Suprapubic skin (tissue), 4 donors: ENCODE measurements at regions not wholly inside any gene's neighbourhood (a gene's known extent, or its start where the extent isn't known, plus 50 kb on each side); places are given as distances from the start of the nearest gene placed in this dataset.

Experiments used
- DNase-seq, 2 donors: peaks; one replicate each; pipeline ENCODE4 v3.0.0-alpha.2; 2019; ENCODE audit warnings: low spot score in 2 of 2
- H3K27ac ChIP-seq: fragments of 200-600 bp; sonication (generic); one replicate; pipeline ENCODE4 v1.5.1; 2019
- H3K27me3 ChIP-seq: fragments of 200-600 bp; sonication (generic); one replicate; pipeline ENCODE4 v1.5.1; 2019
- H3K36me3 ChIP-seq: fragments of 200-600 bp; sonication (generic); one replicate; pipeline ENCODE4 v1.5.1; 2019
- H3K4me1 ChIP-seq: fragments of 200-600 bp; sonication (generic); one replicate; pipeline ENCODE4 v1.5.1; 2019
- H3K4me3 ChIP-seq: fragments of 200-600 bp; sonication (generic); one replicate; pipeline ENCODE4 v1.5.1; 2019; ENCODE audit warnings: mild to moderate bottlenecking
- H3K9me3 ChIP-seq: fragments of 200-600 bp; sonication (generic); one replicate; pipeline ENCODE4 v1.5.1; 2019
- EP300 ChIP-seq: sonication (generic); formaldehyde crosslinking; IDR thresholded peaks from one replicate; pipeline ENCODE4 v1.6.1; 2017; ENCODE audit warnings: antibody characterized with exemption
- POLR2A ChIP-seq, 2 donors: fragments of 450-650 bp; IDR thresholded peaks; one replicate each; pipeline ENCODE4 v1.6.1; 2017; ENCODE audit warnings: antibody characterized with exemption in 2 of 2, mild to moderate bottlenecking in 2 of 2, moderate library complexity in 2 of 2
- POLR2AphosphoS5 ChIP-seq, 3 donors: sonication (generic); formaldehyde crosslinking; IDR thresholded peaks; one replicate each; pipeline ENCODE4 v1.6.1; 2017; ENCODE audit warnings: antibody characterized with exemption in 3 of 3
- WGBS: methylation state at CpG from one replicate; pipeline ENCODE4 v1.1.5; 2018; 5-methylcytosine and 5-hydroxymethylcytosine counted together
- TF ChIP-seq, protein P1 (sequence below), 2 donors: fragments of 200-600 bp in 1 of 2; fragments of 450-650 bp in 1 of 2; sonication (generic) in 1 of 2; IDR thresholded peaks; one replicate each; pipeline ENCODE4 v1.5.1; 2016 to 2019; ENCODE audit warnings: antibody characterized with exemption in 2 of 2, mild to moderate bottlenecking in 1 of 2, moderate library complexity in 1 of 2

DNA sequence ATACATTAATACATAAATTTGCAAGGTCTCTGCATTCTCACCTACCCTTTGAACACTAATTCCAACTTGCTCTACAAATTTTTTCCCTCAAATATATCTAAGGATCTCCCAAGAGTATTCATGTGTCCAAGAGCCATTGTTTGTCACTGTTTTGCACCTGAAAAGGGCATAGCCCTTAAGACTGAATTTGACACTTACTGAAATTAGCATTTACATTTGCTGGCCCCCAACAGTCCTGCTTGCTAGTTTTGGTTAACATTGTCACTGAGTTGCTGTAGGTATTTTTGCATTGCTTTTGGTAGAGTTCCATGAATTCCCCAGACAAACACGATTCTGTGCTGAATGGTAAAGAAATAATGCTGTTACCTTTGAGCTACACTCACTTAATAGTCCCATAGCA lies 57.3 kb downstream of the KCNA4 start:
- no peak for TF ChIP-seq POLR2A (IDR thresholded peaks at IDR 0.05)
- Histone ChIP-seq H3K36me3 (no peaks in the 10 kb centered on the region), H3K4me3 (no peak overlapping the region), H3K27me3 (no peaks in the 10 kb centered on the region), H3K4me1 (no peaks in the 10 kb centered on the region), H3K27ac (no peak overlapping the region), H3K9me3 (no peaks in the 10 kb centered on the region)
- WGBS: 32% methylated on average over 1 of the region's 1 CpG
- no peak for DNase-seq

DNA sequence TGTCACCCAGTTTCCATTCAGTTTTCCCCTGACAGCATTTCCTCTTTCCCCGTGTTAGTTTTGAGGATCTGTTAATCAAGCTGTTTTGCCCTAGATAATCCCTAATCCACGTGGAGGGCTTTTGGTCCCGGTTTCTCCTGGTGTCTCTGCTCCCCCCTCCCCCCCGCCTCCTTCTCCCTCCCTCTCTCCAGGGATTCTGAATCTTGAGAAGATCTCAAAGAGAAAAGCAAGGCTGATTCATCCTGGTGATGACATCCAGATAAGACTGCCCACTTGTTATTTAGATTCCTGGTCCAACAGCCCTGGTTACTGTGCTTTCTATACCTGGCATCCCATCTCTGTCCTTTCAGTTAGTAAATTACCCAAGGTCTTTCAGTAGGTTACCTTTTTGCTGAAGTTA lies 59.4 kb downstream of the KCNA4 start:
- no peaks in the 10 kb centered on the region for H3K27me3 ChIP-seq
- H3K4me3 ChIP-seq: no peak overlapping the region
- WGBS: 29% methylated on average over 4 of the region's 4 CpGs
- TF ChIP-seq EP300 (no peak), POLR2A (IDR thresholded peaks at IDR 0.05) (no peak), POLR2AphosphoS5 (IDR thresholded peaks at IDR 0.05) (no peak)
- TF ChIP-seq, protein P1, sequence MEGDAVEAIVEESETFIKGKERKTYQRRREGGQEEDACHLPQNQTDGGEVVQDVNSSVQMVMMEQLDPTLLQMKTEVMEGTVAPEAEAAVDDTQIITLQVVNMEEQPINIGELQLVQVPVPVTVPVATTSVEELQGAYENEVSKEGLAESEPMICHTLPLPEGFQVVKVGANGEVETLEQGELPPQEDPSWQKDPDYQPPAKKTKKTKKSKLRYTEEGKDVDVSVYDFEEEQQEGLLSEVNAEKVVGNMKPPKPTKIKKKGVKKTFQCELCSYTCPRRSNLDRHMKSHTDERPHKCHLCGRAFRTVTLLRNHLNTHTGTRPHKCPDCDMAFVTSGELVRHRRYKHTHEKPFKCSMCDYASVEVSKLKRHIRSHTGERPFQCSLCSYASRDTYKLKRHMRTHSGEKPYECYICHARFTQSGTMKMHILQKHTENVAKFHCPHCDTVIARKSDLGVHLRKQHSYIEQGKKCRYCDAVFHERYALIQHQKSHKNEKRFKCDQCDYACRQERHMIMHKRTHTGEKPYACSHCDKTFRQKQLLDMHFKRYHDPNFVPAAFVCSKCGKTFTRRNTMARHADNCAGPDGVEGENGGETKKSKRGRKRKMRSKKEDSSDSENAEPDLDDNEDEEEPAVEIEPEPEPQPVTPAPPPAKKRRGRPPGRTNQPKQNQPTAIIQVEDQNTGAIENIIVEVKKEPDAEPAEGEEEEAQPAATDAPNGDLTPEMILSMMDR (IDR thresholded peaks at IDR 0.05): no peak
- no peaks in the 10 kb centered on the region for H3K4me1 ChIP-seq
- H3K27ac ChIP-seq: no peak overlapping the region
- no peak for DNase-seq
- no peaks in the 10 kb centered on the region for H3K36me3 ChIP-seq
- H3K9me3 ChIP-seq: no peaks in the 10 kb centered on the region

DNA sequence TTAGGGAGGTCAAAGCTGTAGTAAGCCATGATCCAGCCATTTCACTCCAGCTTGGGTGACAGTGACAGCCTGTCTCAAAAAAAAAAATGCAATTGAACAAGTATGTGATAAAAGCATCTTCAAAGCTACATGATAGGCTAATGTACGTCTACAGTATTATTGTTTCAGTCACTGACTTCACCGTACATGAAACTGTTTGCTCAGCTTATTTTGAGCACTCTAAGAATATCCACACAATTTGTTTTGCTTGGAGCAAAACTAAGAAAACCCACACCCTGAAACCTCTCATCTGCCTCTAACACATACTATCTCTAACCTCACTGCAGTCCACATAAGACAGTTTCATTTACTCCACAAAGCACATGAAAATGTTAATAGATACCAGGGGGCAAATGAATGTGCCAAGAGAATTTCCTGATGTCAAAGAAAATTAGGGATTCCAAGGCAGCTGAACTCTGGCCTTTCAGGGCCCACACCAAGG lies 60.7 kb downstream of the KCNA4 start:
- DNase-seq: no peak
- 58% methylated on average over 2 of the region's 2 CpGs for WGBS
- no peaks in the 10 kb centered on the region for H3K9me3 ChIP-seq
- H3K27me3 ChIP-seq: no peaks in the 10 kb centered on the region
- H3K36me3 ChIP-seq: no peaks in the 10 kb centered on the region
- H3K4me3 ChIP-seq: no peak overlapping the region
- no peaks in the 10 kb centered on the region for H3K4me1 ChIP-seq
- TF ChIP-seq POLR2A (IDR thresholded peaks at IDR 0.05): no peak
- TF ChIP-seq POLR2AphosphoS5 (IDR thresholded peaks at IDR 0.05): no peak
- TF ChIP-seq, protein P1 (IDR thresholded peaks at IDR 0.05): no peak
- TF ChIP-seq EP300: no peak
- no peak overlapping the region for H3K27ac ChIP-seq

DNA sequence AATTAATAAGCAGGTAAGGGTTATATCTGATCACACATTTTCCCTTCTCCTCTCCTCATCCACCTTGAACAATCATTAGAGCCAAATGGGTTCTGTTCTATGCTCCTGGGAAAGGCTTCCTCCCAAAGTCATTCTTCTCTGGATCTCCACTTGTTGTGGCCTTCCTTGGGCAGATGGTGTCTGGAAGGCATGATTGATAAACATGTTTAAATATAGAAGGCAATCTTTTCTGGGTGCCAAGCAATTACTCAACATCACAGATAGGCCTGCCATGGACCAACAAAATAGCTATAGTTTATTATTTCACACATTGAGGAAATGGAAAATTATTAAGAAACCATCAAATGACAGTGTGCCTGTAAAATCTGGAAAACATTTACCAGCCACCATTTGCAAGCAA lies 73.5 kb downstream of the KCNA4 start:
- Histone ChIP-seq H3K4me3 (no peak overlapping the region), H3K27ac (no peak overlapping the region), H3K9me3 (peaks cover 5% of the 10 kb centered on the region), H3K27me3 (no peaks in the 10 kb centered on the region), H3K4me1 (no peaks in the 10 kb centered on the region), H3K36me3 (no peaks in the 10 kb centered on the region)
- no peak for TF ChIP-seq POLR2A (IDR thresholded peaks at IDR 0.05)
- TF ChIP-seq, protein P1 (IDR thresholded peaks at IDR 0.05): no peak
- TF ChIP-seq POLR2AphosphoS5 (IDR thresholded peaks at IDR 0.05): no peak
- TF ChIP-seq EP300: no peak
- DNase-seq: no peak

DNA sequence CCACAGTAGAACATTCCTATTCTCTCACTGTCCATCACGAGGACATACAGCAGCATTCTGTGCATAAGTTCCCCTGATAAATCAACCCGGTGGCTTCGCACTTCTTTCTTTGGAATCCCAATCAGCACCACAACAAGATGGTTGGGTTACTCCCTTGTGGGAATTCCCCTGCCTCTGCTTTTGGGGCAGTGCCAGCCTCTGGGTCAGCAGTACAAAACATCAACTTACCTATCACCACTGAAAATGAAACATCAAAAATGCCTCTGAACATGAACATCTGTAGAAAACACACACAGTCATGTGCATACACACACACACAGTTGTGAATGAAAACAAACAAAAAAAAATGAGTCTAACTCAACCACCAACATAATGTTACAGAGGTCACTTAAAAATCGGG lies 79.3 kb downstream of the KCNA4 start:
- Histone ChIP-seq H3K9me3 (peaks cover 3% of the 10 kb centered on the region), H3K4me3 (no peak overlapping the region), H3K27ac (no peak overlapping the region), H3K36me3 (no peaks in the 10 kb centered on the region), H3K4me1 (no peaks in the 10 kb centered on the region), H3K27me3 (no peaks in the 10 kb centered on the region)
- WGBS: 63% methylated on average over 4 of the region's 4 CpGs
- DNase-seq: no peak
- TF ChIP-seq EP300: no peak
- TF ChIP-seq POLR2AphosphoS5 (IDR thresholded peaks at IDR 0.05): no peak
- no peak for TF ChIP-seq POLR2A (IDR thresholded peaks at IDR 0.05)
- TF ChIP-seq, protein P1 (IDR thresholded peaks at IDR 0.05): no peak

DNA sequence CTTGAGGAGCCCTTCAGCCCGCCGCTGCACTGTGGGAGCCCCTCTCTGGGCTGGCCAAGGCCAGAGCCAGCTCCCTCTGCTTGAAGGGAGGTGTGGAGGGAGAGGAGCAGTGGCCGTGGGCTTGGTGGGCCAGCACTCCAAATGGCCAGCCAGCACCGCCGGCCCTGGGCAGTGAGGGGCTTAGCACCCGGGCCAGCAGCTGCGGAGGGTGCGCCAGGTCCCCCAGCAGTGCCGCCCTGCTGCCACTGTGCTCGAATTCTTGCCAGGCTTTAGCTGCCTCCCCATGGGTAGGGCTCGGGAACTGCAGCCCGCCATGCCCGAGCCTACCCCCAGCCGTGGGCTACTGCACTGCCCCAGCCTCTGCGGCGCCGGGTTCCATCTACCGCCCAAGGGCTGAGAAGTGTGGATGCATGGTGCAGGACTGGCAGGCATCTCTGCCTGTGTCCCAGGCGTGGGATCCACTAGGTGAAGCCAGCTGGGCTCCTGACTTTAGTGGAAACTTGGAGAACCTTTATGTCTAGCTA lies 82.7 kb downstream of the KCNA4 start:
- no peak overlapping the region for H3K27ac ChIP-seq

More for the DNA sequence above, 82.7 kb downstream of the KCNA4 start:
- 86% methylated on average over 15 of the region's 19 CpGs for WGBS
- no peak for DNase-seq
- H3K36me3 ChIP-seq: no peaks in the 10 kb centered on the region
- H3K27me3 ChIP-seq: no peaks in the 10 kb centered on the region
- H3K4me3 ChIP-seq: no peak overlapping the region
- H3K4me1 ChIP-seq: no peaks in the 10 kb centered on the region
- peaks cover 3% of the 10 kb centered on the region for H3K9me3 ChIP-seq
- TF ChIP-seq POLR2AphosphoS5 (IDR thresholded peaks at IDR 0.05): no peak
- TF ChIP-seq, protein P1 (IDR thresholded peaks at IDR 0.05): no peak
- TF ChIP-seq EP300: no peak
- no peak for TF ChIP-seq POLR2A (IDR thresholded peaks at IDR 0.05)
